ENCODE measurements at regions not wholly inside any gene's neighbourhood (a gene's known extent, or its start where the extent isn't known, plus 50 kb on each side); places are given as distances from the start of the nearest gene placed in this dataset.

DNA sequence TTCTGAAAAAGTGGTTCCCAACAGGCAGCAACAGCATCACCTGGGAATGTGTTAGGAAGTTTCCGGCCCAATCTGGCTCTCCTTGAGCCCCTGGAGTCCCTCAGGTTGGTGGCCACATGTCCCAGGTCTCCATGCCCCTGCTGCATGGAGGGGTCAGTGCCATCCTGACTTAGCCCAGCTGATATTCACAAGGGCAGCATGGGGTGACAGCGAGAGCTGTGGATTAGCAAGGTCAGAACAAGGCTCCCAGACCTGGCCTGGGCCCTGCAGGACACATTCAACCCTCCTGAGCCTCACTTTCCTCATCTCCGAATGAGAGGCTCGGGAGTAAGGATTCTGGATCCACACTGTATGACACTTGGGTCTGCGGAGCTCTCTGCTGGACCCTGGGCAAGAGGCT lies 243.8 kb upstream of the TLE3 start:
- Histone ChIP-seq H4K8ac (ENCODE audit: extremely low read depth, insufficient read depth, low read length) (no peak overlapping the region), H2BK12ac (ENCODE audit: low read depth, low read length) (no peak overlapping the region), H3K9ac (replicated peaks in 1 of 4; ENCODE audit: extremely low read depth in 1 of 4, low read depth in 3 of 4, low read length in 3 of 4) (no peak overlapping the region), H3K27ac (ENCODE audit: low read depth, low read length) (no peak overlapping the region), H3K14ac (ENCODE audit: insufficient read length) (no peak overlapping the region), H3K4ac (replicated peaks; ENCODE audit: insufficient read length, low read depth, low read length) (no peak overlapping the region), H3K4me1 (replicated peaks in 1 of 4; ENCODE audit: control insufficient read depth in 3 of 4, insufficient read depth in 4 of 4, low read length in 3 of 4) (peaks cover 0 to 3% (median 0%) of the 10 kb centered on the region in 4 experiments; a peak in 1 of 7 replicates), H3K27me3 (replicated peaks in 1 of 4; ENCODE audit: control insufficient read depth in 3 of 4, extremely low read depth in 1 of 4, insufficient read depth in 3 of 4, low read length in 3 of 4) (no peaks in the 10 kb centered on the region), H2AK5ac (ENCODE audit: low read depth, low read length) (no peak overlapping the region), H3K79me1 (ENCODE audit: low read depth, low read length) (no peaks in the 10 kb centered on the region), H3K79me2 (ENCODE audit: control insufficient read depth in 1 of 2, insufficient read depth in 2 of 2, low read length in 2 of 2) (no peaks in the 10 kb centered on the region), H3K56ac (replicated peaks; ENCODE audit: insufficient read length, low read depth, low read length) (no peak overlapping the region), H2BK15ac (ENCODE audit: low read length) (0 out of 2 replicates have a peak overlapping the region, but pooled peaks have one; percentile 9), H2BK5ac (ENCODE audit: low read depth, low read length) (no peak overlapping the region), H4K5ac (ENCODE audit: insufficient read length, low read depth, low read length) (no peak overlapping the region), H3K4me2 (ENCODE audit: insufficient read depth in 1 of 2, low read depth in 2 of 2, low read length in 2 of 2) (no peak overlapping the region), H4K91ac (replicated peaks; ENCODE audit: insufficient read length, low read length) (no peak overlapping the region), H3K9me3 (ENCODE audit: insufficient read depth in 2 of 2, low read depth in 1 of 2, low read length in 1 of 2) (no peaks in the 10 kb centered on the region), H3K23ac (ENCODE audit: insufficient read length) (no peak overlapping the region), H3K36me3 (ENCODE audit: control insufficient read depth in 2 of 4, insufficient read depth in 4 of 4, low read length in 3 of 4) (no peaks in the 10 kb centered on the region), H2AFZ (ENCODE audit: low read length) (no peak overlapping the region), H3K23me2 (ENCODE audit: low read depth, low read length) (no peaks in the 10 kb centered on the region), H2BK120ac (replicated peaks; ENCODE audit: low read depth, low read length) (no peak overlapping the region), H4K20me1 (replicated peaks in 1 of 2; ENCODE audit: control insufficient read depth in 1 of 2, insufficient read depth in 2 of 2, low read length in 2 of 2) (peaks cover 0 to 3% of the 10 kb centered on the region in 2 experiments), H3K18ac (ENCODE audit: extremely low read depth, low read length) (no peak overlapping the region), H2BK20ac (ENCODE audit: low read length) (no peak overlapping the region), H3K4me3 (ENCODE audit: extremely low read depth in 1 of 4, insufficient read depth in 2 of 4, low read depth in 3 of 4, low read length in 4 of 4) (no peak overlapping the region)
- CTCF ChIA-PET (ENCODE audit: partially characterized antibody) = no interaction called here
- FAIRE-seq (no peak), DNase-seq (ENCODE audit: low read depth in 1 of 2, low spot score in 2 of 2) (peak in 1 of 2 experiments; percentile 30)
- 78% methylated on average over 5 of the region's 5 CpGs; no CpG with 5 or more reads in 1 of the 2 experiments for WGBS, 2 experiments (ENCODE audit: extremely low coverage in 1 of 2, insufficient coverage in 1 of 2, insufficient read length in 1 of 2, insufficient replicate concordance in 2 of 2, low coverage in 1 of 2, low lambda C conversion rate in 2 of 2, missing lambda C conversion rate in 1 of 2)
- POLR2A ChIA-PET (ENCODE audit: partially characterized antibody) = no interaction called here
- TF ChIP-seq, protein P1, sequence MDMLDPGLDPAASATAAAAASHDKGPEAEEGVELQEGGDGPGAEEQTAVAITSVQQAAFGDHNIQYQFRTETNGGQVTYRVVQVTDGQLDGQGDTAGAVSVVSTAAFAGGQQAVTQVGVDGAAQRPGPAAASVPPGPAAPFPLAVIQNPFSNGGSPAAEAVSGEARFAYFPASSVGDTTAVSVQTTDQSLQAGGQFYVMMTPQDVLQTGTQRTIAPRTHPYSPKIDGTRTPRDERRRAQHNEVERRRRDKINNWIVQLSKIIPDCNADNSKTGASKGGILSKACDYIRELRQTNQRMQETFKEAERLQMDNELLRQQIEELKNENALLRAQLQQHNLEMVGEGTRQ (IDR thresholded peaks at IDR 0.05; ENCODE audit: low read length) = no peak
- no peak for TF ChIP-seq JUND (IDR thresholded peaks at IDR 0.05; ENCODE audit: low read length)
- no peak for TF ChIP-seq BACH1 (IDR thresholded peaks at IDR 0.05; ENCODE audit: low read length)
- TF ChIP-seq TBP (IDR thresholded peaks at IDR 0.05; ENCODE audit: low read depth, low read length) = no peak
- no peak for TF ChIP-seq SUZ12 (IDR thresholded peaks at IDR 0.05; ENCODE audit: low read length)
- TF ChIP-seq TEAD4 (IDR thresholded peaks at IDR 0.05; ENCODE audit: low read depth, low read length) = no peak
- no peak for TF ChIP-seq RFX5 (IDR thresholded peaks at IDR 0.05; ENCODE audit: borderline replicate concordance, low read depth, low read length)

Data from H1 (cell line).